Heart left ventricle (tissue), 13 donors: ENCODE measurements at regions not wholly inside any gene's neighbourhood (a gene's known extent, or its start where the extent isn't known, plus 50 kb on each side); places are given as distances from the start of the nearest gene placed in this dataset.

Experiments
- POLR2A ChIP-seq, 2 donors: fragments of 450-650 bp; IDR thresholded peaks; one replicate each; pipeline ENCODE4 v1.6.1; 2017; ENCODE audit warnings: antibody characterized with exemption in 2 of 2, mild to moderate bottlenecking in 2 of 2, moderate library complexity in 2 of 2
- TF ChIP-seq, protein P1 (sequence below), 12 donors: fragments of 200-600 bp; sonication (generic) in 4 of 12; IDR thresholded peaks; one replicate each; pipeline versions ENCODE4 v1.5.0 to v1.8.0; 2018 to 2022; ENCODE audit warnings: antibody characterized with exemption in 12 of 12, mild to moderate bottlenecking in 5 of 12
- donor health status: ischemic (EF 13 %, LVEDD 7.1; RV severe dilation, severe dysfunction).
- donor health status: DM: no; HTN: yes; CAD: no.
- donor health status: DM: no; HTN: no; CAD: no.
- donor health status: ischemic (EF 25% LVEDD 6.9; RV normal size, moderate dysfunction).
- donor health status: ischemic (EF 25% LVEDD 5.7; RV mildly dilated, moderate dysfunction).
- donor health status: ischemic (EF 35%, LVEDD 5.7; RV mildly dilated, moderate dysfunction).
- donor health status: nonischemic (EF 11% LVEDD 7.7; RV severe dilation, severe dysfunction).
- donor health status: DM: yes; HTN: yes; CAD: no.
- donor health status: PGD.
- donor health status: ischemic (EF 29% LVEDD 5.4; RV normal size, mild dysfunction).
- donor health status: nonischemic (EF 23%, LVEDD 6.1; RV moderate dilation, normal function).

DNA sequence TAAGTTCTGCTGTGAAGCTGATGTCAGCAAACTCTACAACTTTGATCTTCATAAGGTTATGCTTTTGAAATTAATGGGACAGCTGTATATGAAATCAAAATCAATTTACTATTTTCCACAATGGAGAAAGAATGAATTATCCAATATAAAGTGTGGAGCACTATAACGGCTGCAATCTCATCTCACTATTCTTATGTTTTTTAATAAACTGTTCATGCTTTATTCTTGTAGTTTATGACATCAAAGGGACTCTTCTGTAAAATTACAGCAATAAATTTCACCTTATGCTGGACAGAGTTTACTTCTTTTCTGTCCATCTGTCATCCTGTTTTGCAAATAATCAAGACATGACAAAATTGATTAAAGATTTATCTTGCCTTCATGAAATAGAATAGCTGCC is 192.5 kb downstream of the TECRL start:
- TF ChIP-seq, protein P1, sequence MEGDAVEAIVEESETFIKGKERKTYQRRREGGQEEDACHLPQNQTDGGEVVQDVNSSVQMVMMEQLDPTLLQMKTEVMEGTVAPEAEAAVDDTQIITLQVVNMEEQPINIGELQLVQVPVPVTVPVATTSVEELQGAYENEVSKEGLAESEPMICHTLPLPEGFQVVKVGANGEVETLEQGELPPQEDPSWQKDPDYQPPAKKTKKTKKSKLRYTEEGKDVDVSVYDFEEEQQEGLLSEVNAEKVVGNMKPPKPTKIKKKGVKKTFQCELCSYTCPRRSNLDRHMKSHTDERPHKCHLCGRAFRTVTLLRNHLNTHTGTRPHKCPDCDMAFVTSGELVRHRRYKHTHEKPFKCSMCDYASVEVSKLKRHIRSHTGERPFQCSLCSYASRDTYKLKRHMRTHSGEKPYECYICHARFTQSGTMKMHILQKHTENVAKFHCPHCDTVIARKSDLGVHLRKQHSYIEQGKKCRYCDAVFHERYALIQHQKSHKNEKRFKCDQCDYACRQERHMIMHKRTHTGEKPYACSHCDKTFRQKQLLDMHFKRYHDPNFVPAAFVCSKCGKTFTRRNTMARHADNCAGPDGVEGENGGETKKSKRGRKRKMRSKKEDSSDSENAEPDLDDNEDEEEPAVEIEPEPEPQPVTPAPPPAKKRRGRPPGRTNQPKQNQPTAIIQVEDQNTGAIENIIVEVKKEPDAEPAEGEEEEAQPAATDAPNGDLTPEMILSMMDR (IDR thresholded peaks at IDR 0.05), result no peak
- no peak for TF ChIP-seq POLR2A (IDR thresholded peaks at IDR 0.05)
